HCT116 (cell line): ENCODE measurements at regions not wholly inside any gene's neighbourhood (a gene's known extent, or its start where the extent isn't known, plus 50 kb on each side); places are given as distances from the start of the nearest gene placed in this dataset.

Experiments
- ATAC-seq: fragments of 200-7000 bp; cut with Tn5 transposase; 2 replicates; pipeline ENCODE4 v1.9.1; 2020; ENCODE audit warnings: mild to moderate bottlenecking, moderate library complexity
- BruUV-seq: library from RNA; stranded (reverse); fragments of 400-500 nt; replicated peaks from 2 replicates; lab custom pipeline; 2021; lab: Mats Ljungman, UMichigan
- CTCF ChIA-PET: fragments of 300-600 bp; sonication (Branson Sonifier 250); formaldehyde crosslinking; loops from one replicate; lab custom pipeline; 2021; ENCODE audit warnings: antibody characterized with exemption; lab: Charles Lee
- POLR2A ChIA-PET: fragments of 300-600, 350-600 bp; sonication (Branson Sonifier 250); formaldehyde crosslinking; loops from one replicate; lab custom pipeline; 2021; ENCODE audit warnings: antibody characterized with exemption; lab: Charles Lee
- RAD21 ChIA-PET, 2 experiments: fragments of 300-600 bp; sonication (Branson Sonifier 250); formaldehyde crosslinking; loops; one replicate each; lab custom pipeline; 2023; ENCODE audit warnings: low total read pairs in 2 of 2; ENCODE audit not compliant: uncharacterized antibody in 2 of 2, unreplicated experiment in 2 of 2, low non-redundant PET in 1 of 2; lab: Charles Lee
- DNase-seq: peaks from one replicate; pipeline ENCODE4 v3.0.0-alpha.2; 2010; ENCODE audit warnings: low read depth, low spot score
- H2AFZ ChIP-seq: fragments of 200-600 bp; shearing (Covaris generic), sonication (generic); 2 replicates; pipeline ENCODE4 v1.6.1; 2017; ENCODE audit warnings: low read depth, mixed run types, mixed read lengths, antibody characterized with exemption, low read length; ENCODE audit not compliant: poor library complexity, severe bottlenecking
- H3K27ac ChIP-seq: 2 replicates; pipeline ENCODE4 v1.5.1; 2012; ENCODE audit warnings: low read depth, low read length
- H3K27me3 ChIP-seq: fragments of 200-600 bp; sonication (generic); 2 replicates; pipeline ENCODE4 v1.6.1; 2016; ENCODE audit warnings: mixed run types, low read length, mixed read lengths; ENCODE audit not compliant: insufficient read depth
- H3K36me3 ChIP-seq, 2 experiments: fragments of 200-500 bp in 1 of 2; fragments of 200-600 bp in 1 of 2; sonication (Bioruptor generic) in 1 of 2; sonication (generic) in 1 of 2; 2 replicates each; pipeline versions ENCODE4 v1.5.1 to v1.6.1; 2014 to 2016; ENCODE audit warnings: low read length in 2 of 2, inconsistent platforms in 1 of 2, mixed read lengths in 1 of 2, mixed run types in 1 of 2; ENCODE audit not compliant: insufficient read depth in 2 of 2, control insufficient read depth in 1 of 2
- H3K4me1 ChIP-seq, 2 experiments: fragments of 200-600 bp in 1 of 2; sonication (generic) in 1 of 2; 2 replicates each; pipeline versions ENCODE4 v1.5.1 to v1.6.1; 2012 to 2017; ENCODE audit warnings: low read length in 2 of 2, inconsistent platforms in 1 of 2, mild to moderate bottlenecking in 1 of 2, mixed read lengths in 1 of 2, mixed run types in 1 of 2, moderate library complexity in 1 of 2; ENCODE audit not compliant: insufficient read depth in 2 of 2, control insufficient read depth in 1 of 2
- H3K4me2 ChIP-seq: fragments of 200-600 bp; sonication (generic); 2 replicates; pipeline ENCODE4 v1.6.1; 2017; ENCODE audit warnings: mixed run types, low read length, mixed read lengths
- H3K4me3 ChIP-seq, 2 experiments: fragments of 200-600 bp in 1 of 2; sonication (generic) in 1 of 2; replicated peaks in 1 of 2; 2 replicates each; pipeline ENCODE4 v1.5.1; 2011 to 2016; ENCODE audit warnings: low read length in 2 of 2, control low read depth in 1 of 2, low read depth in 1 of 2, mild to moderate bottlenecking in 1 of 2, mixed read lengths in 1 of 2, mixed run types in 1 of 2
- H3K79me2 ChIP-seq: fragments of 200-600 bp; sonication (generic); 2 replicates; pipeline ENCODE4 v1.6.1; 2017; ENCODE audit warnings: mild to moderate bottlenecking, mixed run types, low read length, moderate library complexity, mixed read lengths; ENCODE audit not compliant: insufficient read depth
- H3K9ac ChIP-seq: fragments of 200-600 bp; sonication (generic); 2 replicates; pipeline ENCODE4 v1.6.1; 2016; ENCODE audit warnings: low read length, mixed read lengths
- H3K9me2 ChIP-seq: fragments of 200-600 bp; sonication (generic), shearing (Covaris generic); 2 replicates; pipeline ENCODE4 v1.6.1; 2017; ENCODE audit warnings: mixed run types, mild to moderate bottlenecking, moderate library complexity; ENCODE audit not compliant: insufficient read depth
- H3K9me3 ChIP-seq, 2 experiments: fragments of 200-500 bp in 1 of 2; fragments of 200-600 bp in 1 of 2; sonication (Bioruptor generic) in 1 of 2; sonication (generic) in 1 of 2; 2 replicates each; pipeline ENCODE4 v1.6.1; 2014 to 2017; ENCODE audit warnings: low read length in 2 of 2, mixed read lengths in 2 of 2, inconsistent platforms in 1 of 2, low read depth in 1 of 2, mild to moderate bottlenecking in 1 of 2, mixed run types in 1 of 2, moderate library complexity in 1 of 2; ENCODE audit not compliant: control insufficient read depth in 1 of 2, insufficient read depth in 1 of 2
- H4K20me1 ChIP-seq: fragments of 200-600 bp; sonication (generic), shearing (Covaris generic); 2 replicates; pipeline ENCODE4 v1.6.1; 2017; ENCODE audit warnings: mixed run types, mild to moderate bottlenecking, moderate library complexity; ENCODE audit not compliant: insufficient read depth
- EGR1 ChIP-seq: IDR thresholded peaks from 2 replicates; pipeline ENCODE4 v1.6.1; 2012; ENCODE audit warnings: low read depth
- EZH2phosphoT487 ChIP-seq: fragments of 200-600 bp; IDR thresholded peaks from 2 replicates; pipeline ENCODE4 v1.6.1; 2018; ENCODE audit warnings: antibody characterized with exemption, borderline replicate concordance
- FOSL1 ChIP-seq: IDR thresholded peaks from 2 replicates; pipeline ENCODE4 v1.6.1; 2012; ENCODE audit warnings: low read depth
- MAX ChIP-seq: IDR thresholded peaks from 2 replicates; pipeline ENCODE4 v1.6.1; 2012
- SP1 ChIP-seq: IDR thresholded peaks from 2 replicates; pipeline ENCODE4 v1.6.1; 2012; ENCODE audit warnings: low read depth
- YY1 ChIP-seq: IDR thresholded peaks from 2 replicates; pipeline ENCODE4 v1.6.1; 2011; ENCODE audit warnings: low read length, low read depth, moderate library complexity, mild to moderate bottlenecking; ENCODE audit not compliant: insufficient replicate concordance; ENCODE audit errors: extremely low read depth
- ZBTB33 ChIP-seq: IDR thresholded peaks from 2 replicates; pipeline ENCODE4 v1.6.1; 2011; ENCODE audit warnings: mild to moderate bottlenecking, low read length, moderate library complexity; ENCODE audit not compliant: insufficient replicate concordance; ENCODE audit errors: extremely low read depth
- ZFX ChIP-seq: fragments of 450-650 bp; IDR thresholded peaks from 2 replicates; pipeline ENCODE4 v1.6.1; 2017
- intact Hi-C: fragments of 100-400 bp; cut with micrococcal nuclease; formaldehyde crosslinking; loops from 2 replicates; pipeline ENCODE4 v1.10.0; 2022

- no peak for TF ChIP-seq ZBTB33
- TF ChIP-seq ZFX = no peak
- TF ChIP-seq FOSL1 = no peak
- no peak for TF ChIP-seq MAX
- TF ChIP-seq YY1 = no peak
- no peak for TF ChIP-seq SP1
- TF ChIP-seq, all 23 proteins: peak for 0
These were observed 93.8 kb upstream of the PDZRN3 start (continued) for GRCh38 chr3:73718326-73719110.

- Histone ChIP-seq H2AFZ (no peak overlapping the region), H3K4me2 (no peak overlapping the region), H4K20me1 (no peaks in the 10 kb centered on the region), H3K9me2 (no peaks in the 10 kb centered on the region), H3K27ac (no peak overlapping the region), H3K4me1 (no peaks in the 10 kb centered on the region), H3K79me2 (no peaks in the 10 kb centered on the region), H3K9me3 (peaks cover 0 to 6% of the 10 kb centered on the region in 2 experiments; a peak in 1 of 4 replicates), H3K9ac (no peak overlapping the region), H3K27me3 (no peaks in the 10 kb centered on the region), H3K36me3 (no peaks in the 10 kb centered on the region), H3K4me3 (no peak overlapping the region)
- TF ChIP-seq EZH2phosphoT487 = no peak
- TF ChIP-seq EGR1 = no peak
- CTCF ChIA-PET = no interaction called here
- RAD21 ChIA-PET = no interaction called here
- POLR2A ChIA-PET = no interaction called here
- ATAC-seq (no peak), DNase-seq (no peak)
- intact Hi-C loops = no loop called here
- BruUV-seq = no TSS peak
These were observed 91.7 kb upstream of the PDZRN3 start for GRCh38 chr3:73716418-73716817.
